IMR-90 (cell line): ENCODE measurements at regions not wholly inside any gene's neighbourhood (a gene's known extent, or its start where the extent isn't known, plus 50 kb on each side); places are given as distances from the start of the nearest gene placed in this dataset.

Experiments
- ATAC-seq: fragments of 200-7000 bp; cut with Tn5 transposase; 2 replicates; pipeline ENCODE4 v1.9.1; 2020; ENCODE audit warnings: low read depth, mild to moderate bottlenecking, moderate library complexity
- BruUV-seq: library from RNA; stranded (reverse); fragments of 400-500 nt; replicated peaks from 2 replicates; lab custom pipeline; 2021; lab: Mats Ljungman, UMichigan
- CTCF ChIA-PET: fragments of 300-600 bp; formaldehyde crosslinking; extraction: SDS; loops from one replicate; lab custom pipeline; 2021; ENCODE audit warnings: antibody characterized with exemption; lab: Yijun Ruan, JAX
- POLR2A ChIA-PET: fragments of 300-600 bp; sonication (Branson Sonifier 250); formaldehyde crosslinking; loops from one replicate; lab custom pipeline; 2022; ENCODE audit warnings: antibody characterized with exemption; ENCODE audit not compliant: unreplicated experiment; lab: Charles Lee
- DNase-seq: peaks from one replicate; pipeline ENCODE4 v3.0.0; 2013
- H2AFZ ChIP-seq: replicated peaks from 2 replicates; pipeline ENCODE3; 2013; ENCODE audit warnings: low read length, mild to moderate bottlenecking; ENCODE audit not compliant: poor library complexity
- H2AK5ac ChIP-seq: 2 replicates; pipeline ENCODE4 v1.6.1; 2013; ENCODE audit warnings: low read depth, low read length, inconsistent platforms
- H2AK9ac ChIP-seq: replicated peaks from 2 replicates; pipeline ENCODE3; 2013; ENCODE audit warnings: mild to moderate bottlenecking, low read depth, low read length, moderate library complexity; ENCODE audit not compliant: poor library complexity
- H2BK120ac ChIP-seq: 2 replicates; pipeline ENCODE4 v1.6.1; 2013; ENCODE audit warnings: low read depth, low read length, inconsistent platforms
- H2BK15ac ChIP-seq: 3 replicates; pipeline ENCODE4 v1.6.1; 2013; ENCODE audit warnings: low read depth, low read length, inconsistent platforms
- H2BK20ac ChIP-seq: 2 replicates; pipeline ENCODE4 v1.6.1; 2013; ENCODE audit warnings: low read depth, mild to moderate bottlenecking, inconsistent platforms, low read length, moderate library complexity
- H2BK5ac ChIP-seq: 2 replicates; pipeline ENCODE4 v1.6.1; 2013; ENCODE audit warnings: mild to moderate bottlenecking, low read depth, low read length, inconsistent platforms; ENCODE audit not compliant: poor library complexity, severe bottlenecking
- H3K14ac ChIP-seq: replicated peaks from 2 replicates; pipeline ENCODE4 v1.6.1; 2013; ENCODE audit warnings: low read depth, low read length, inconsistent platforms
- H3K18ac ChIP-seq: 2 replicates; pipeline ENCODE4 v1.6.1; 2013; ENCODE audit warnings: low read depth, low read length, control low read depth
- H3K23ac ChIP-seq: 2 replicates; pipeline ENCODE4 v1.6.1; 2013; ENCODE audit warnings: low read depth, low read length, inconsistent platforms
- H3K27ac ChIP-seq: 2 replicates; pipeline ENCODE4 v1.5.1; 2013; ENCODE audit warnings: mild to moderate bottlenecking, control low read depth, low read length; ENCODE audit not compliant: insufficient read depth
- H3K27me3 ChIP-seq: 2 replicates; pipeline ENCODE4 v1.6.1; 2013; ENCODE audit warnings: low read length; ENCODE audit not compliant: control insufficient read depth, insufficient read depth
- H3K36me3 ChIP-seq: 2 replicates; pipeline ENCODE4 v1.6.1; 2013; ENCODE audit warnings: low read length, mixed read lengths; ENCODE audit not compliant: control insufficient read depth, insufficient read depth
- H3K4ac ChIP-seq: 2 replicates; pipeline ENCODE4 v1.6.1; 2013; ENCODE audit warnings: low read depth, low read length, inconsistent platforms
- H3K4me1 ChIP-seq: 2 replicates; pipeline ENCODE4 v1.6.1; 2013; ENCODE audit warnings: low read length, mixed read lengths; ENCODE audit not compliant: control insufficient read depth, insufficient read depth
- H3K4me2 ChIP-seq: 2 replicates; pipeline ENCODE4 v1.6.1; 2013; ENCODE audit warnings: low read depth, mild to moderate bottlenecking, control low read depth, low read length, moderate library complexity
- H3K4me3 ChIP-seq: 2 replicates; pipeline ENCODE4 v1.5.1; 2013; ENCODE audit warnings: low read depth, mild to moderate bottlenecking, control low read depth, low read length, moderate library complexity; ENCODE audit not compliant: insufficient read depth
- H3K56ac ChIP-seq: 2 replicates; pipeline ENCODE4 v1.6.1; 2013; ENCODE audit warnings: low read length, inconsistent platforms; ENCODE audit not compliant: insufficient read depth; ENCODE audit errors: extremely low read depth
- H3K79me1 ChIP-seq, 2 experiments: 2 replicates each; pipeline ENCODE4 v1.6.1; 2013; ENCODE audit warnings: low read length in 2 of 2, inconsistent platforms in 1 of 2, low read depth in 1 of 2
- H3K9ac ChIP-seq: 2 replicates; pipeline ENCODE4 v1.6.1; 2013; ENCODE audit warnings: low read depth, low read length, control low read depth
- H3K9me1 ChIP-seq: 2 replicates; pipeline ENCODE4 v1.6.1; 2013; ENCODE audit warnings: low read length, inconsistent platforms; ENCODE audit not compliant: insufficient read depth
- H3K9me3 ChIP-seq: 2 replicates; pipeline ENCODE4 v1.6.1; 2013; ENCODE audit warnings: low read length; ENCODE audit not compliant: control insufficient read depth, insufficient read depth
- H4K20me1 ChIP-seq: 2 replicates; pipeline ENCODE4 v1.6.1; 2013; ENCODE audit warnings: low read length, inconsistent platforms; ENCODE audit not compliant: insufficient read depth
- H4K5ac ChIP-seq: 2 replicates; pipeline ENCODE4 v1.6.1; 2013; ENCODE audit warnings: mild to moderate bottlenecking, low read depth, low read length, control low read depth
- H4K8ac ChIP-seq, 2 experiments: 2 replicates each; pipeline ENCODE4 v1.6.1; 2013; ENCODE audit warnings: low read depth in 2 of 2, low read length in 2 of 2, control low read depth in 1 of 2, inconsistent platforms in 1 of 2
- H4K91ac ChIP-seq: 2 replicates; pipeline ENCODE4 v1.6.1; 2013; ENCODE audit warnings: low read depth, low read length, inconsistent platforms; ENCODE audit not compliant: insufficient read depth
- MAFK ChIP-seq: IDR thresholded peaks from 2 replicates; pipeline ENCODE4 v1.6.1; 2012; ENCODE audit warnings: low read depth, low read length, improper control_type of control experiment
- MXI1 ChIP-seq: IDR thresholded peaks from 2 replicates; pipeline ENCODE4 v1.6.1; 2012; ENCODE audit warnings: low read depth, mild to moderate bottlenecking, low read length, moderate library complexity, borderline replicate concordance
- NFE2L2 ChIP-seq: fragments of 150-350 bp; IDR thresholded peaks from 2 replicates; pipeline ENCODE4 v1.6.1; 2016; ENCODE audit warnings: low read depth, mild to moderate bottlenecking, low read length
- SMC3 ChIP-seq: fragments of 150-350 bp; IDR thresholded peaks from 2 replicates; pipeline ENCODE4 v1.6.1; 2016; ENCODE audit warnings: low read depth, mild to moderate bottlenecking, antibody characterized with exemption, low read length, moderate library complexity
- USF2 ChIP-seq: fragments of 150-350 bp; IDR thresholded peaks from 2 replicates; pipeline ENCODE4 v1.6.1; 2017; ENCODE audit warnings: mild to moderate bottlenecking, antibody characterized with exemption, low read length, low read depth
- WGBS, 2 experiments: methylation state at CpG; one replicate each; pipeline versions ENCODE4 v1.1.5 to v1.1.7; 2013; ENCODE audit warnings: missing lambda C conversion rate in 2 of 2; ENCODE audit not compliant: insufficient read length in 1 of 2; ENCODE audit errors: extremely low coverage in 2 of 2; 5-methylcytosine and 5-hydroxymethylcytosine counted together
- dilution Hi-C: fragments of 300-500 bp; cut with HindIII; formaldehyde crosslinking; loops from one replicate; pipeline ENCODE4 v1.14.3; 2018; ENCODE audit warnings: low sequenced_read_pairs; ENCODE audit not compliant: unreplicated experiment
- in situ Hi-C: fragments of 300-500 bp; cut with MboI; formaldehyde crosslinking; loops from 3 replicates; pipeline ENCODE4 v1.14.3; 2019; ENCODE audit warnings: low sequenced_read_pairs, inconsistent platforms, mixed read lengths
- intact Hi-C: fragments of 100-400 bp; cut with micrococcal nuclease; formaldehyde crosslinking; loops from 2 replicates; pipeline ENCODE4 v1.10.0; 2022

DNA sequence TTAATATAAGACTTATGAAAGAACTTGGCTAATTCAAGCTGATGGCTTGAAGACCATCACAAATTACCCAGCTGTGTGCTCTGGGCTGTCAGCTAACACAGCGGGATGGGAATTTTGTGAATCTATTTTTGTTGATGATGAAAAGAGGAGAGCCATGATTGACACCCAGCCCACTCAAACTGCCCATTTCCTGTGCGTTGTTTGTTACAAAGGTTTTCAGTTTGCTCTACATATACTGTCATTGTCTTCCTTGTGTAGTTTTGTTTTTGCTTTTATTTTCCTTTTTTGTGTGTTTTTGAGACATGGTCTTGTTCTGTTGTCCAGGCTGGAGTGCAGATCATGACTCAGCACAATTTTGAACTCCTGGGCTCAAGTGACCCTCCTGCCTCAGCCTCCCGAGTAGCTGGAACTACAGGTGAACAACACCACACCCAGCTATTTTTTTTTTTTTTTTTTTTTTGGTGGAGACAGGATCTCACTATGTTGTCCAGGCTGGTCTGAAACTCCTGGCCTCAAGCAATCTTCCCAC, 400.3 kb downstream of the ICE1 start:
- no CpG with 5 or more reads among the region's 3 CpGs for WGBS, 2 experiments
- no TSS peak for BruUV-seq
- dilution Hi-C loops = no loop called here

More for the DNA sequence above, 400.3 kb downstream of the ICE1 start:
- no peak for TF ChIP-seq USF2
- no peak for TF ChIP-seq MXI1
- peak; percentile 64 for TF ChIP-seq MAFK
- TF ChIP-seq NFE2L2 = peak; percentile 81
- no peak for TF ChIP-seq SMC3
- ATAC-seq = no peak
- Histone ChIP-seq H3K27ac (no peak overlapping the region), H3K9me1 (no peaks in the 10 kb centered on the region), H2BK20ac (no peak overlapping the region), H4K20me1 (no peaks in the 10 kb centered on the region), H3K79me1 (no peaks in the 10 kb centered on the region), H2AFZ (no peak overlapping the region), H4K5ac (no peak overlapping the region), H3K14ac (no peak overlapping the region), H2AK9ac (no peak overlapping the region), H2AK5ac (no peak overlapping the region), H3K4me2 (no peak overlapping the region), H2BK120ac (no peak overlapping the region), H4K8ac (no peak overlapping the region), H3K56ac (no peak overlapping the region), H3K4ac (no peak overlapping the region), H3K4me1 (no peaks in the 10 kb centered on the region), H3K4me3 (no peak overlapping the region), H3K27me3 (no peaks in the 10 kb centered on the region), H3K9me3 (peaks cover 19% of the 10 kb centered on the region), H3K23ac (no peak overlapping the region), H2BK15ac (no peak overlapping the region), H3K18ac (no peak overlapping the region), H2BK5ac (no peak overlapping the region), H4K91ac (no peak overlapping the region), H3K36me3 (no peaks in the 10 kb centered on the region), H3K9ac (no peak overlapping the region)
- POLR2A ChIA-PET = no interaction called here
- no peak for DNase-seq
- intact Hi-C loops = no loop called here
- CTCF ChIA-PET = no interaction called here
- in situ Hi-C loops = no loop called here
